Coronary artery (tissue), 2 donors: ENCODE measurements at regions not wholly inside any gene's neighbourhood (a gene's known extent, or its start where the extent isn't known, plus 50 kb on each side); places are given as distances from the start of the nearest gene placed in this dataset.
"Not testable (repeated sequence)": the region's sequence is repeated elsewhere in the genome, so short reads cannot be mapped to it uniquely, and the experiment has no call there.

Experiments
- DNase-seq: peaks from one replicate; pipeline ENCODE4 v3.0.0-alpha.2; 2017; ENCODE audit warnings: low spot score
- H3K27ac ChIP-seq, 2 donors: fragments of 200-600 bp; sonication (generic); one replicate each; pipeline ENCODE4 v1.5.1; 2016 to 2019
- H3K4me3 ChIP-seq: fragments of 200-600 bp; sonication (generic); 2 replicates; pipeline ENCODE4 v1.5.1; 2016; ENCODE audit warnings: mild to moderate bottlenecking, moderate library complexity
- TF ChIP-seq, protein P1 (sequence below): fragments of 200-600 bp; sonication (generic); IDR thresholded peaks from one replicate; pipeline ENCODE4 v1.5.1; 2019; ENCODE audit warnings: antibody characterized with exemption

DNA sequence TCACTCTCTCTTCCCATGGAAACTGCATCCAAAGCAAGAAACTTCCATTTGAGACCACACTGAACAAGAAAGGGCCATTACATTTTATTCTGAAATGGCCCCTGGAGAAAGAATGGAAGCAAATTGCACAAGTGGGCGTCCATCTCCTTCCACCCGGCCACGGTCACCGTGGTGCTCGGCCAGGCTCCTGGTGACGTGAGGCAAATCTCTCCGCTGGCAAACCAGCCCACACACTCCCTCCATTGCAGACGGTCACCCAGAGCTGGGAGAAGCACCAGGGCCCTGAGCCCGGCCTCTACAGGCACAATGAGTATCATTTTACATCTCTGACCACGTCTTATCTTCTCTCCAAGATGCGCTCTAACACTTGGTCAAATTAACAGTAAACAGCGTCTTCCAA, 126.1 kb upstream of the FAM20C start:
- H3K4me3 ChIP-seq, result no peak overlapping the region
- H3K27ac ChIP-seq, result no peak overlapping the region
- TF ChIP-seq, protein P1, sequence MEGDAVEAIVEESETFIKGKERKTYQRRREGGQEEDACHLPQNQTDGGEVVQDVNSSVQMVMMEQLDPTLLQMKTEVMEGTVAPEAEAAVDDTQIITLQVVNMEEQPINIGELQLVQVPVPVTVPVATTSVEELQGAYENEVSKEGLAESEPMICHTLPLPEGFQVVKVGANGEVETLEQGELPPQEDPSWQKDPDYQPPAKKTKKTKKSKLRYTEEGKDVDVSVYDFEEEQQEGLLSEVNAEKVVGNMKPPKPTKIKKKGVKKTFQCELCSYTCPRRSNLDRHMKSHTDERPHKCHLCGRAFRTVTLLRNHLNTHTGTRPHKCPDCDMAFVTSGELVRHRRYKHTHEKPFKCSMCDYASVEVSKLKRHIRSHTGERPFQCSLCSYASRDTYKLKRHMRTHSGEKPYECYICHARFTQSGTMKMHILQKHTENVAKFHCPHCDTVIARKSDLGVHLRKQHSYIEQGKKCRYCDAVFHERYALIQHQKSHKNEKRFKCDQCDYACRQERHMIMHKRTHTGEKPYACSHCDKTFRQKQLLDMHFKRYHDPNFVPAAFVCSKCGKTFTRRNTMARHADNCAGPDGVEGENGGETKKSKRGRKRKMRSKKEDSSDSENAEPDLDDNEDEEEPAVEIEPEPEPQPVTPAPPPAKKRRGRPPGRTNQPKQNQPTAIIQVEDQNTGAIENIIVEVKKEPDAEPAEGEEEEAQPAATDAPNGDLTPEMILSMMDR, result no peak
- no peak for DNase-seq

GRCh38 chr7:66741-67140, 125.6 kb upstream of the FAM20C start:
- DNase-seq, result no peak
- TF ChIP-seq, protein P1, result no peak
- Histone ChIP-seq H3K27ac (no peak overlapping the region), H3K4me3 (no peak overlapping the region)

- no peak overlapping the region for H3K27ac ChIP-seq
- TF ChIP-seq, protein P1, result no peak
These were observed 124.5 kb upstream of the FAM20C start for GRCh38 chr7:67661-68395.

DNA sequence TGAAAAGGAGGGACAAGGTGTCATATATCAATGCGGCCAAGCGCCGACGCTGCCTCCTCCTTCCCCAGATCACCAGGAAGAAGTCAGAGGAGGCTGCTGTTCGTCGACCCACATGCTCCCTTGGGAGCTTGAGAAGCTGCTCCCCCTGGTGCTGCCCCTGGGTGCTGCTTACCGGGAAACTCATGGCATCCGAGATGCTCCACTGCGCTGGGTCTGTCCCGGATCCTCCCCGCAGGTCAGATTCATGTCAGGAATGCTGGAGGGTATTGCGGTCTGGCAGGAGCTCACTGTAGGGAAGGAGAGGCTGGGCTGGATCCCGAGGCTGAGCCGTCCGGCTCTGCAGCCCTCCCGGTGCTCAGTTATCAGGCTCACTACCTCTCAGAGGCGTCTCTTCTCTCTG, 123.7 kb upstream of the FAM20C start:
- no peak for DNase-seq
- H3K4me3 ChIP-seq, result no peak overlapping the region
- H3K27ac ChIP-seq, result no peak overlapping the region
- TF ChIP-seq, protein P1, result no peak

More at GRCh38 chr7:67661-68395, 124.5 kb upstream of the FAM20C start:
- H3K4me3 ChIP-seq, result no peak overlapping the region
- DNase-seq, result no peak

GRCh38 chr7:69052-69451, 123.3 kb upstream of the FAM20C start:
- H3K4me3 ChIP-seq, H3K27ac ChIP-seq, DNase-seq: not testable (repeated sequence)

- not testable (repeated sequence) for H3K27ac ChIP-seq, H3K4me3 ChIP-seq, DNase-seq
These were observed 122.8 kb upstream of the FAM20C start for GRCh38 chr7:69499-70123.

DNA sequence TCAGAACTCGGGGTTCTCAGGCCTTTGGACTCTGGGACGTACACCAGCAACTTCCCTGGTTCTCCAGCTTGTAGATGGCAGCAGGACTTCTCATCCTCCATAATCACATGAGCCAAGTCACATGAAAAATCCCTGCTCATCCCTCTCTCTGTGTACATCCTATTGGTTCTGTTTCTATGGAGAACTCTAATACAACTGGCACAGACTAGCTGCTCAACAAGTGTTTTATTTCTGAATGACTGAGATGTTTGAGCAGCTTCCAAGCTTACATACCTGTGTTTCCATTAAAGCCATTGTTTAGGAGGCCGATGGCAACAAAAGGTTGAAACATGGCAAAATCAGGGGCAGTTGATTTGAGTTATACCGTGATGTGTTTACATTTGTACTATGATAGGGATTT, 122.2 kb upstream of the FAM20C start:
- not testable (repeated sequence) for DNase-seq, H3K4me3 ChIP-seq, H3K27ac ChIP-seq

GRCh38 chr7:70989-71388, 121.4 kb upstream of the FAM20C start:
- not testable (repeated sequence) for H3K4me3 ChIP-seq, DNase-seq
- H3K27ac ChIP-seq, result peak overlapping the region in 1 of 2 donors; percentile 16

- DNase-seq, H3K27ac ChIP-seq, H3K4me3 ChIP-seq: not testable (repeated sequence)
These were observed 119.9 kb upstream of the FAM20C start for GRCh38 chr7:72266-73057.

- H3K4me3 ChIP-seq, DNase-seq, H3K27ac ChIP-seq: not testable (repeated sequence)
These were observed 119.4 kb upstream of the FAM20C start for GRCh38 chr7:73058-73331.

GRCh38 chr7:74008-74540, 118.3 kb upstream of the FAM20C start:
- DNase-seq, H3K4me3 ChIP-seq, H3K27ac ChIP-seq: not testable (repeated sequence)

- DNase-seq, H3K27ac ChIP-seq, H3K4me3 ChIP-seq: not testable (repeated sequence)
These were observed 116.9 kb upstream of the FAM20C start for GRCh38 chr7:75511-75910.

DNA sequence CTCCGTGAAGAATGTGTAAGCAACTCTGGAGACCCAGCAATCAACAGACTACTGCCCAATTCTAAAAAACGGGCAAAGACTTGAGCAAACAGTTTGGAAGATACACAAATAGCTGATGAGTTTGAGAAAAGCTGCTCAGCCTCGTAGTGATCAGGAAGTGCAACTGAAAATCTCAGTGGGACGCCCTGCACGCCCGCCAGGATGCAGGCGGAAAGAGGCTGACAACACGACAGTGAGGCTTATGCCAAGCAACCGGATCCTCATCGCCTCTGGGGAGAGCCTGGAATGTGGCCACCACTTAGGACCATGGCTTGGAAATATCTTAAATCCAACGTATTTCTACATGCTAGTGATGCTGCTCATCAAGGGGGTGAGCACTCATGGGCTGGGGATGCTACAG, 116.2 kb upstream of the FAM20C start:
- H3K27ac ChIP-seq, DNase-seq, H3K4me3 ChIP-seq: not testable (repeated sequence)

- not testable (repeated sequence) for H3K27ac ChIP-seq, DNase-seq, H3K4me3 ChIP-seq
These were observed 115.5 kb upstream of the FAM20C start for GRCh38 chr7:76829-77395.
